ES-I3 (cell line): ENCODE measurements at regions not wholly inside any gene's neighbourhood (a gene's known extent, or its start where the extent isn't known, plus 50 kb on each side); places are given as distances from the start of the nearest gene placed in this dataset.

Experiments used
- H3K36me3 ChIP-seq: 2 replicates; pipeline ENCODE4 v1.6.1; 2013; ENCODE audit warnings: mild to moderate bottlenecking, low read length, control low read depth, moderate library complexity; ENCODE audit not compliant: insufficient read depth
- H3K4me1 ChIP-seq: 2 replicates; pipeline ENCODE4 v1.6.1; 2013; ENCODE audit warnings: mild to moderate bottlenecking, control low read depth, low read length; ENCODE audit not compliant: insufficient read depth
- H3K9ac ChIP-seq: 2 replicates; pipeline ENCODE4 v1.6.1; 2013; ENCODE audit warnings: low read depth, mild to moderate bottlenecking, low read length, moderate library complexity
- H3K9me3 ChIP-seq: 2 replicates; pipeline ENCODE4 v1.6.1; 2013; ENCODE audit warnings: mild to moderate bottlenecking, low read length, moderate library complexity; ENCODE audit not compliant: control insufficient read depth, insufficient read depth

DNA sequence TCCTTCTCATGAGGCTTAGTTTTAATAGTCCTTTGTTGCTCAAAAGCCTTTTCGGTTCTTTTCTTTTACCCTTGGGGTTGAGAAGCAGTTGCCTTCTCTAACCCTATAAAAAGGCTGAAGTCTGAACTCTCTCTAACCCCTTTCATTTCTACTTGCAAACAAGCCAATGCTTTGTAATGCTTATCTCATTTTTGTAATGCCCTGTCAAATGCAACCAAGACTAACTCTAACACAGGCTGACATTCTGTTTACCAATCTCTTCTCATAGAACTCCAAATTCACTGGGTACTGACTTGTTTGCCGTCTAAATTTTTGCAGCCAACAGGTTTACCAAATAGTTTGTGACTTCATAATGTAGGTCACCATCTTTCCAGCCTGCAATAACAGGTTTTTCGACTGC is 233.9 kb upstream of the SNX7 start:
- no peaks in the 10 kb centered on the region for H3K4me1 ChIP-seq
- no peaks in the 10 kb centered on the region for H3K9me3 ChIP-seq
- H3K36me3 ChIP-seq = no peaks in the 10 kb centered on the region
- H3K9ac ChIP-seq = no peak overlapping the region

DNA sequence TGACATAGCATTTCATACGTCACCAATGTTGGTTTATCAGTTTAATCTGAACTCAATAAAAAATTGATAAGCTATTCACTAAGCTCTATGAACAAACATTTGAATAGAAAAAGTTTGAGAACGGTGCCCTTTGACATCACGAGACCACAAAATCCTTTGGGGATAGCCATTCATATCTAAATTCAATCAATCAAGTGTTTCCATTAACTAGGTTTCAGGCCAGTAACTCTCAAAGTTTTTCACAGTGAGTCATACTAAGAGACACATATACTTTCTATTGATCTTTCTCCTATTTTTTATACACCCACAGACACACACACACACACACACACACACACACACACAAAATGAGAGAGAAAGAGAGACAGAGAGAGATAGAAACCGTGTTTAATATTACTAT is 235.4 kb upstream of the SNX7 start:
- H3K4me1 ChIP-seq = no peaks in the 10 kb centered on the region
- H3K9ac ChIP-seq = no peak overlapping the region
- no peaks in the 10 kb centered on the region for H3K9me3 ChIP-seq
- H3K36me3 ChIP-seq = no peaks in the 10 kb centered on the region

DNA sequence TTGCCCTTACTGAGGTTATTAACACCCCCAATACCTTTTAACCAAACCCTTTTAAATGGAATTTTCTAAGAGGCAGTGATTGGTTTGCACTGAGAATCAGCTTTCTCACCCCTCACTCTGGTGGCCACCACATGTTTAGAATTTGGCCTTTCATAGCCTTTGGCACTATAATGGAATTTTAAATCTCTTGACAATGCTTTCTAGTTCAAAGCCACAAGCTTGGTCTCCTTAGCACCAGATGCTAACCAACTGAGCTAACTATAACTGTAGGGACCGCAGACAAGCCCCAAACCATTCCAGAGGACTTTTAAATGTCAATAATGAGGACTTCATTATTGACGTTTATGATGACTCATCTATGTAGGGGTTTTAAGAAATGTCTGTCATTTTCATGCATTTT is 238.7 kb upstream of the SNX7 start:
- no peaks in the 10 kb centered on the region for H3K36me3 ChIP-seq
- no peaks in the 10 kb centered on the region for H3K4me1 ChIP-seq
- no peaks in the 10 kb centered on the region for H3K9me3 ChIP-seq
- no peak overlapping the region for H3K9ac ChIP-seq

DNA sequence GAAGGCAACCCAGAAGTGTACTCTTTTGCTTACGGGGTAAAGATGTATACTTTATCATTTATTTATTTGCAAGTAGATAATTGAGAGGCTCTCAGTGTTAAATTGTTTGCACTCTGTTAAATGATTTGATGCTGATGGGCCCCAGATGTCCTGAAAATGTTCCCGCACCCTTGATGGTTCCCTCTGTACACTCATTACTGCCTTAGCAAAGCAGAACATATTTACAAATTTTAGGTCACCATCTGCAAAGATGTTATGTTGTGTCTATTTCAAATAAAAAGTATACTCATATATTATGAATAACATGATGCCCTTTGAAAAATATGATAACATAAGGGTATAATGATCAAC is 240.5 kb upstream of the SNX7 start:
- H3K9ac ChIP-seq = no peak overlapping the region
- no peaks in the 10 kb centered on the region for H3K4me1 ChIP-seq
- no peaks in the 10 kb centered on the region for H3K9me3 ChIP-seq
- H3K36me3 ChIP-seq = no peaks in the 10 kb centered on the region

- Histone ChIP-seq H3K4me1 (no peaks in the 10 kb centered on the region), H3K36me3 (no peaks in the 10 kb centered on the region), H3K9me3 (no peaks in the 10 kb centered on the region), H3K9ac (no peak overlapping the region)
Measured at GRCh38 chr1:98420376-98421084, 241.0 kb upstream of the SNX7 start.

DNA sequence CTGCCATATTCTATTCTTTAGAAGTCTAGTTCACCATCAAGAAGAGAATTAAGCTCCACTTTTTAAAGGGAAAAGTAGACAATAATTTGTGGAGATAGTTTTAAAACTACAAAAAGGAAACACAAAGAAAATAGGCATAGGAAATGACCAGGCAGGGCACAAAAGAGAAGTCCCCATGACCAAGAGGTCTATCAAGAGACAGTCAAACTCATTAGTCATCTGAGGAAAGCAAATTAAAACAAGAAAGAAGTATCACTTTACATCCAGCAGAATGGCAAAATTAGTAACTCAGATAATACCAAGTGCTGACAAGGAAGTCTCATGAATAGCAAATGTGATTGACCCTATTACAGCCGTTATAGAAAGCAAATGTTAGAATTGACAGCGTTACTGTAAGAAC is 243.7 kb upstream of the SNX7 start:
- Histone ChIP-seq H3K4me1 (no peaks in the 10 kb centered on the region; the same call in 1 of the 2 replicates), H3K9me3 (no peaks in the 10 kb centered on the region)

GRCh38 chr1:98410082-98410481 is 251.4 kb upstream of the SNX7 start:
- H3K4me1 ChIP-seq = no peaks in the 10 kb centered on the region; the same call in 1 of the 2 replicates
- no peaks in the 10 kb centered on the region for H3K9me3 ChIP-seq
- H3K9ac ChIP-seq = no peak overlapping the region
- H3K36me3 ChIP-seq = no peaks in the 10 kb centered on the region

More for the DNA sequence above, 243.7 kb upstream of the SNX7 start:
- no peaks in the 10 kb centered on the region for H3K36me3 ChIP-seq
- no peak overlapping the region for H3K9ac ChIP-seq

DNA sequence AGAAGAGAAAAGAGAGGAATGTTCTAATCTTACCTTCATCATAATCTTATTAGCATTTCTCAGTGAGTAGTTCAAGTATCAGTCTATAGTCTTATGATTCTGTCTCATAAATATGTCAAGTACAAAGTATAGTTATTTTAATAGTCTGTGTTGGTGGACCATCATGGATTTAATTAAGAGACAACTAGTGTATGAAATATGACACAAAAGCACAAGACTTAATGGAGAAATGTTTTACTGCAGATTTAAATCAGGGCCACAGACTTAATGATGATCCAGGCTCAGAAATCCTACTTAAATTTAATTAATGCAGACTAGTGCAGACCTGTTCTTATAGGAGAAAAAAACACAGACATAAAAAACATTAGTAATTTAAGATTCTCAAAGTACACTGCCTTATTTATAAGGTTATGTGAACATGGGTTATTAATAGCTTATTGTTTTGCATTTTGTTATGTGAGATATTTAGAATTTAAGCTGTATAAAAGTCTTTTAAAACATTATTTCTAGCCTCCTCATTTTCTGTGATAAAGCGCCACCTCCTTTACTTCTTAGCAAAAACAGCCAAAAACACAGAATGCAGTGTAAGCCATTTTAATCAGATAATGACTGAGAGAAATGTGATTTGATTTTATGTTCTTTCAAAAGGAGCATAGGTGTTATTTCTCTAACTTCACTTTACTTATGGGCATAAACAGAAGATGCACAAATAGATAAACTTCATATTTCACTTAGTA is 255.0 kb upstream of the SNX7 start:
- Histone ChIP-seq H3K9me3 (no peaks in the 10 kb centered on the region), H3K4me1 (no peaks in the 10 kb centered on the region), H3K9ac (no peak overlapping the region), H3K36me3 (no peaks in the 10 kb centered on the region)

DNA sequence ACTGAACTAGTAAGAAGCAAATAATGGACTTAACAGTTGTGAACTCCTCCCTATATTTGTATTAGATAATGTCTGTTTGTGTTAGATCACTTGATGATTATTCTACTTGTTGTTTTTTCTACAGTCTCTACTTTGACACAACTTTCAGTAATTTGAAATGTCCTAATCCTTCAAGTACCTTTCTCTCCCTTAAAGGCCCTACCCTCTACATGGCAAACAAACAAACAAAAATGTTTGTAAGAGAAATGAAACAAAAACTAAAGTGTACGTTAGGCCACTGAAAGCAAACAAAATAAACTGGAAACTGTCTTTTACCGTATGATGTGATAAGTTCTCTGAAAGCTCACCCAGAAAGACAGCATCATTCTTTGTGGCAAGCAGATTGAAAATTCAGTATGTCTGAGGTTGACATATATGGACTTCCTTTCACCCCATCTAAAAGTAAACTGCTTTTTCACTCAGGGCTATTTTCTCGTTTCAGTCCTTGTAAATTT is 255.9 kb upstream of the SNX7 start:
- Histone ChIP-seq H3K9me3 (no peaks in the 10 kb centered on the region), H3K4me1 (no peaks in the 10 kb centered on the region), H3K36me3 (no peaks in the 10 kb centered on the region), H3K9ac (no peak overlapping the region)

- Histone ChIP-seq H3K9ac (no peak overlapping the region), H3K36me3 (no peaks in the 10 kb centered on the region), H3K9me3 (no peaks in the 10 kb centered on the region), H3K4me1 (no peaks in the 10 kb centered on the region)
Measured at GRCh38 chr1:98404866-98405265, 256.7 kb upstream of the SNX7 start.

GRCh38 chr1:98403963-98404480 is 257.5 kb upstream of the SNX7 start:
- Histone ChIP-seq H3K4me1 (no peaks in the 10 kb centered on the region), H3K9ac (no peak overlapping the region), H3K9me3 (no peaks in the 10 kb centered on the region), H3K36me3 (no peaks in the 10 kb centered on the region)

- H3K36me3 ChIP-seq = no peaks in the 10 kb centered on the region
- H3K9me3 ChIP-seq = no peaks in the 10 kb centered on the region
- H3K9ac ChIP-seq = no peak overlapping the region
- H3K4me1 ChIP-seq = no peaks in the 10 kb centered on the region
Measured at GRCh38 chr1:98402860-98403259, 258.7 kb upstream of the SNX7 start.

GRCh38 chr1:98400446-98400845 is 261.1 kb upstream of the SNX7 start:
- Histone ChIP-seq H3K4me1 (no peaks in the 10 kb centered on the region), H3K9me3 (no peaks in the 10 kb centered on the region), H3K9ac (no peak overlapping the region), H3K36me3 (no peaks in the 10 kb centered on the region)

DNA sequence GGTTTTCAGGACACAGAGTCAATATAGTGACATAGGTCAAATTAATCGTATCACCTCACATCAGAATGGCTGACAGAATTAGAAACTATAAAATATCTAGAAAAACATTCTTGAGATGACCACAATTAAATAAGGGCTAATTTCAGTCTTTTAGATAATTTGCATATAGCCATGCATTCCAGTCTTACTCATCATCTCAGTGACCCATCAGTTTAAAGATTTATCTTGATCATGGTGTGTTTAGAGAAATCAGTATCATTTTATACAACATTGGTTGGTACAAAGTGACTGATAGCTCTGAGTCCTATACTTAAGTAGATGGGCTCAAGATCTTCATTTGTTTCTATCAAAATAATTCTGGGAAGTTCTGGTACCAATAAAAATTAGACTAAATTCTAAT is 262.3 kb upstream of the SNX7 start:
- Histone ChIP-seq H3K4me1 (no peaks in the 10 kb centered on the region), H3K9me3 (no peaks in the 10 kb centered on the region), H3K9ac (no peak overlapping the region), H3K36me3 (no peaks in the 10 kb centered on the region)

DNA sequence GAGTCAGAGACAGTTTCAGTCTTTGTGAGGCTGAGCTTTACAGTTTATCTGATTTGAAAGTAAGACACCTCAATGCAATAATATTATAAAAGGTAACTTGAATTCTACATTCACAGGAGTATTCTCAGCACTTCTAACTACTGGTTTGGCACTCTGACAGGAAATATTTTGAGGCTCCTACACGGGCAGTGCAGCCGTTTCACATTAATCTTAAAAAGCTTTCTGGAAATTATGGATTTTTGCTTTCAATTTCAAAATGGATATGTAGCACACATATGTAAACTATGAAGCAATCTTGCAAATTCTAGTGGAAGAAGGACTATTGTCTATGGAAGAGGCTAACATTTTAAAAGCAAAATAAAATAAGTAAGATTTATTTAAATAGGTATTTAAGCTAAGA is 262.9 kb upstream of the SNX7 start:
- no peaks in the 10 kb centered on the region for H3K9me3 ChIP-seq
- H3K4me1 ChIP-seq = no peaks in the 10 kb centered on the region
- H3K36me3 ChIP-seq = no peaks in the 10 kb centered on the region
- H3K9ac ChIP-seq = no peak overlapping the region
